Adrenal gland (tissue), 9 donors: ENCODE measurements at regions not wholly inside any gene's neighbourhood (a gene's known extent, or its start where the extent isn't known, plus 50 kb on each side); places are given as distances from the start of the nearest gene placed in this dataset.

Experiments
- DNase-seq, 7 donors: peaks; one replicate each; pipeline ENCODE4 v3.0.0-alpha.2; 2019 to 2020
- H3K27ac ChIP-seq, 5 donors: fragments of 200-600 bp; sonication (generic) in 4 of 5; 1 replicate in 3 of 5; 2 replicates in 2 of 5; pipeline versions ENCODE4 v1.5.1 to v1.8.0; 2016 to 2020; ENCODE audit warnings: mild to moderate bottlenecking in 1 of 5
- H3K27me3 ChIP-seq: fragments of 200-600 bp; 2 replicates; pipeline ENCODE4 v1.8.0; 2021
- H3K36me3 ChIP-seq, 2 donors: fragments of 200-600 bp; replicated peaks in 1 of 2; 1 replicate in 1 of 2; 2 replicates in 1 of 2; pipeline versions ENCODE4 v1.5.1 to v1.8.0; 2018 to 2022
- H3K4me1 ChIP-seq, 2 donors: fragments of 200-600 bp; replicated peaks in 1 of 2; 1 replicate in 1 of 2; 2 replicates in 1 of 2; pipeline versions ENCODE4 v1.5.1 to v1.8.0; 2018 to 2021
- H3K4me3 ChIP-seq, 4 donors: fragments of 200-600 bp; sonication (generic) in 3 of 4; one replicate each; pipeline ENCODE4 v1.5.1; 2016 to 2018
- H3K9me3 ChIP-seq, 3 donors: fragments of 200-600 bp; sonication (generic) in 1 of 3; replicated peaks in 1 of 3; 1 replicate in 2 of 3; 2 replicates in 1 of 3; pipeline versions ENCODE4 v1.5.1 to v1.8.0; 2016 to 2021
- CTCF ChIP-seq, 6 experiments: fragments of 450-650 bp in 4 of 6; fragments of 200-600 bp in 2 of 6; sonication (generic) in 1 of 6; IDR thresholded peaks; 1 replicate in 5 of 6; 2 replicates in 1 of 6; pipeline versions ENCODE4 v1.5.1 to v1.8.0; 2016 to 2021; ENCODE audit warnings: antibody characterized with exemption in 6 of 6, mild to moderate bottlenecking in 2 of 6, moderate library complexity in 1 of 6
- POLR2A ChIP-seq, 2 donors: fragments of 450-650 bp; IDR thresholded peaks; one replicate each; pipeline ENCODE4 v1.6.1; 2017; ENCODE audit warnings: antibody characterized with exemption in 2 of 2, mild to moderate bottlenecking in 2 of 2, moderate library complexity in 1 of 2
- WGBS, 4 donors: extraction: QIAGEN DNeasy Blood & Tissue Kit in 2 of 4; methylation state at CpG; one replicate each; pipeline versions ENCODE4 v1.1.5 to v1.1.7; 2013 to 2017; 5-methylcytosine and 5-hydroxymethylcytosine counted together
- intact Hi-C, 2 donors: fragments of 100-400 bp; cut with DNase I; formaldehyde crosslinking; loops; one replicate each; pipeline versions ENCODE4 v1.14.1 to v1.15.0; 2022 to 2023
- donor health status: healthy with polysubstance abuse.
- donor health status: Bipolar disorder and iron deficiency.
- donor health status: DM: yes; HTN: yes; CAD: no.
- donor health status: DM: no; HTN: no; CAD: no.
- donor health status: DM: no; HTN: no; CAD: no.

GRCh38 chr11:37422511-37422910 is 824.5 kb upstream of the RAG2 start:
- intact Hi-C loops = no loop called here
- no peaks in the 10 kb centered on the region for H3K4me1 ChIP-seq
- TF ChIP-seq POLR2A (IDR thresholded peaks at IDR 0.05) (no peak), CTCF (IDR thresholded peaks at IDR 0.05) (no peak)
- H3K36me3 ChIP-seq = no peaks in the 10 kb centered on the region
- H3K9me3 ChIP-seq = no peaks in the 10 kb centered on the region
- H3K4me3 ChIP-seq = no peak overlapping the region
- no peak overlapping the region for H3K27ac ChIP-seq
- no peaks in the 10 kb centered on the region for H3K27me3 ChIP-seq
- no peak for DNase-seq

DNA sequence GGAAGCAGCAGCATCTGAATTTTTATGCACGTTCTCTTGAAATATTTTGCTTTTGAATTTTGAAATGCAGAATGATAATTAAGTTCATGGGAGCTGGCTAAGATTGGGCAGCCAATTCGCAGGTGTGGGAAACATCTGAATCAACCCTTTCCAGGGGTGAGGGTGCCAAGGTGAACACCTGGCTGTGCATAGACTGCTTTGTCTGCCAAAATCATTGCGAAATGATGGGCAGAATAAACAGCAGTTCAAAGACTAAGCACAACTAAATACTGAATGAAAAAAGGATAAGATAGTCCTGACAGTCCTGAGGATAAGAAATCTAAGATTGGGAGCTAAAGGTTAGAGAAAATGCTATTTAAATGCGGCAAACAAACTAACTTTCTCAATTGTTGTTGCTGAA is 813.3 kb upstream of the RAG2 start:
- H3K27me3 ChIP-seq = no peaks in the 10 kb centered on the region
- no peak overlapping the region for H3K27ac ChIP-seq
- H3K9me3 ChIP-seq = no peaks in the 10 kb centered on the region
- intact Hi-C loops = no loop called here
- 76 to 88% (median 81%) methylated on average over 4 of the region's 4 CpGs for WGBS, 4 donors
- H3K4me1 ChIP-seq = no peaks in the 10 kb centered on the region
- no peak overlapping the region for H3K4me3 ChIP-seq
- H3K36me3 ChIP-seq = no peaks in the 10 kb centered on the region
- no peak for DNase-seq
- TF ChIP-seq POLR2A (IDR thresholded peaks at IDR 0.05) = no peak
- TF ChIP-seq CTCF (IDR thresholded peaks at IDR 0.05) = no peak

GRCh38 chr11:37409124-37409523 is 811.1 kb upstream of the RAG2 start:
- no peak overlapping the region for H3K27ac ChIP-seq
- intact Hi-C loops = no loop called here
- TF ChIP-seq CTCF (IDR thresholded peaks at IDR 0.05) = no peak
- TF ChIP-seq POLR2A (IDR thresholded peaks at IDR 0.05) = no peak
- no peaks in the 10 kb centered on the region for H3K36me3 ChIP-seq
- no peak overlapping the region for H3K4me3 ChIP-seq
- H3K4me1 ChIP-seq = no peaks in the 10 kb centered on the region
- H3K9me3 ChIP-seq = no peaks in the 10 kb centered on the region
- DNase-seq = no peak
- H3K27me3 ChIP-seq = no peaks in the 10 kb centered on the region

DNA sequence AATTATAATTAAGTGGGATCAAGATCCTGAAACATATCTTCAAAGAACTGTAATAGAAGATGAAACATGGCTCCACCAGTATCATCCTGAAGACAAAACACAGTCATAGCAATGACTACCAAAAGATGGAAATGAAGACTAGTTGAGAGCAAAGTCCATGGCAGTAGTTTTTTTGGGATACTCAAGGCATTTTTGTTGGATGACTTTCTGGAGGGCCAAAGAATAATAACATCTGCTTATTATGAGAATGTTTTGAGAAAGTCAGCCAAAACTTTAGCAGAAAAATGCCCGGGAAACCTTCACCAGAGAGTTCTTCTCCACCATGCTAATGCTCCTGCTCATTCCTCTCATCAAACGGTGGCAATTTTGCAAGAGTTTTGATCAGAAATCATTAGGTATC is 809.4 kb upstream of the RAG2 start:
- Histone ChIP-seq H3K36me3 (no peaks in the 10 kb centered on the region), H3K4me1 (no peaks in the 10 kb centered on the region), H3K9me3 (no peaks in the 10 kb centered on the region), H3K27me3 (no peaks in the 10 kb centered on the region), H3K4me3 (no peak overlapping the region), H3K27ac (no peak overlapping the region)
- no peak for DNase-seq
- intact Hi-C loops = no loop called here
- 62 to 78% (median 75%) methylated on average over 2 of the region's 2 CpGs for WGBS, 4 donors
- TF ChIP-seq POLR2A (IDR thresholded peaks at IDR 0.05) (no peak), CTCF (IDR thresholded peaks at IDR 0.05) (no peak)
